NCI-H2029 (cell line): ENCODE measurements at regions not wholly inside any gene's neighbourhood (a gene's known extent, or its start where the extent isn't known, plus 50 kb on each side); places are given as distances from the start of the nearest gene placed in this dataset.
"Not testable (repeated sequence)": the region's sequence is repeated elsewhere in the genome, so short reads cannot be mapped to it uniquely, and the experiment has no call there.

Experiments
- DNase-seq: peaks from one replicate; lab custom pipeline; 2025; lab: John Stamatoyannopoulos, UW

GRCh38 chr3:184440151-184440550 lies 60.3 kb downstream of the CHRD start:
- no peak for DNase-seq

GRCh38 chr3:184441202-184441900 lies 61.5 kb downstream of the CHRD start:
- no peak for DNase-seq

- DNase-seq, result no peak
Measured at GRCh38 chr3:184443364-184443763, 63.5 kb downstream of the CHRD start.

- no peak for DNase-seq
Measured at GRCh38 chr3:184443831-184444230, 64.0 kb downstream of the CHRD start.

GRCh38 chr3:184448321-184449160 lies 68.7 kb downstream of the CHRD start:
- DNase-seq, result no peak

- no peak for DNase-seq
Measured at GRCh38 chr3:184449161-184449515, 69.3 kb downstream of the CHRD start.

GRCh38 chr3:184450547-184450946 lies 70.7 kb downstream of the CHRD start:
- no peak for DNase-seq

GRCh38 chr3:184453296-184453695 lies 73.4 kb downstream of the CHRD start:
- DNase-seq, result no peak

- DNase-seq, result no peak
Measured at GRCh38 chr3:184455991-184456390, 76.1 kb downstream of the CHRD start.

- no peak for DNase-seq
Measured at GRCh38 chr3:184456476-184456875, 76.6 kb downstream of the CHRD start.

GRCh38 chr3:184457329-184457728 lies 77.5 kb downstream of the CHRD start:
- no peak for DNase-seq

- not testable (repeated sequence) for DNase-seq
Measured at GRCh38 chr3:184457784-184458377, 78.0 kb downstream of the CHRD start.

- DNase-seq, result no peak
Measured at GRCh38 chr3:184459355-184459754, 79.5 kb downstream of the CHRD start.

- no peak for DNase-seq
Measured at GRCh38 chr3:184460276-184460675, 80.4 kb downstream of the CHRD start.

GRCh38 chr3:184461219-184461618 lies 81.4 kb downstream of the CHRD start:
- no peak for DNase-seq

GRCh38 chr3:184465883-184466412 lies 86.1 kb downstream of the CHRD start:
- DNase-seq, result no peak

- DNase-seq, result no peak
Measured at GRCh38 chr3:184466413-184466960, 86.6 kb downstream of the CHRD start.

GRCh38 chr3:184467171-184467570 lies 87.3 kb downstream of the CHRD start:
- DNase-seq, result no peak

GRCh38 chr3:184470551-184470950 lies 90.7 kb downstream of the CHRD start:
- DNase-seq, result no peak

GRCh38 chr3:184471439-184471838 lies 90.1 kb upstream of the EPHB3 start:
- DNase-seq, result no peak

GRCh38 chr3:184472723-184473428 lies 88.7 kb upstream of the EPHB3 start:
- DNase-seq, result no peak

- DNase-seq, result no peak
Measured at GRCh38 chr3:184474897-184475296, 86.7 kb upstream of the EPHB3 start.
